ENCODE measurements at regions not wholly inside any gene's neighbourhood (a gene's known extent, or its start where the extent isn't known, plus 50 kb on each side); places are given as distances from the start of the nearest gene placed in this dataset.

GRCh38 chr1:14109276-14109635, 409.3 kb downstream of the PRDM2 start:
- CTCF ChIA-PET, result no interaction called here
- H3K79me2 ChIP-seq (ENCODE audit: control insufficient read depth, insufficient read depth, low read length), result no peaks in the 10 kb centered on the region
- POLR2A ChIA-PET, result no interaction called here
- DNase-seq (no peak), ATAC-seq (ENCODE audit: low read depth) (no peak)
- no peak overlapping the region for H3K27ac ChIP-seq (ENCODE audit: low read length in 2 of 2)
- Mint-ChIP-seq H3K4me3 (no peak overlapping the region), H3K9me3 (ENCODE audit: insufficient read depth) (peaks cover 3% of the 10 kb centered on the region), H3K27ac (no peak overlapping the region), H3K27me3 (peaks cover 40% of the 10 kb centered on the region), H3K4me1 (no peaks in the 10 kb centered on the region)
- no peak overlapping the region for H3K4me2 ChIP-seq (replicated peaks; ENCODE audit: low read depth, low read length, poor library complexity, severe bottlenecking)
- WGBS (ENCODE audit: insufficient coverage), result no CpG with 5 or more reads among the region's 1 CpG
- H3K27me3 ChIP-seq (replicated peaks in 1 of 4; ENCODE audit: control extremely low read depth in 1 of 4, control insufficient read depth in 3 of 4, insufficient read depth in 4 of 4, low read length in 3 of 4), result peaks cover 0 to 4% (median 0%) of the 10 kb centered on the region in 4 experiments
- no peaks in the 10 kb centered on the region for H3K9me3 ChIP-seq (ENCODE audit: control extremely low read depth in 1 of 3, control insufficient read depth in 2 of 3, insufficient read depth in 1 of 3, low read length in 2 of 3)
- intact Hi-C loops (cut with micrococcal nuclease), result no loop called here
- no peaks in the 10 kb centered on the region for H4K20me1 ChIP-seq (ENCODE audit: control insufficient read depth, insufficient read depth, low read length, poor library complexity, severe bottlenecking)
- H3K4me3 ChIP-seq (ENCODE audit: control extremely low read depth in 1 of 5, extremely low read depth in 1 of 5, insufficient read depth in 1 of 5, low read depth in 2 of 5, low read length in 4 of 5), result no peak overlapping the region
- no peaks in the 10 kb centered on the region for H3K4me1 ChIP-seq (ENCODE audit: control insufficient read depth in 2 of 2, insufficient read depth in 2 of 2, low read length in 2 of 2)
- H2AFZ ChIP-seq (ENCODE audit: insufficient read depth, low read depth, low read length, poor library complexity, severe bottlenecking), result no peak overlapping the region
- TF ChIP-seq, protein P1, sequence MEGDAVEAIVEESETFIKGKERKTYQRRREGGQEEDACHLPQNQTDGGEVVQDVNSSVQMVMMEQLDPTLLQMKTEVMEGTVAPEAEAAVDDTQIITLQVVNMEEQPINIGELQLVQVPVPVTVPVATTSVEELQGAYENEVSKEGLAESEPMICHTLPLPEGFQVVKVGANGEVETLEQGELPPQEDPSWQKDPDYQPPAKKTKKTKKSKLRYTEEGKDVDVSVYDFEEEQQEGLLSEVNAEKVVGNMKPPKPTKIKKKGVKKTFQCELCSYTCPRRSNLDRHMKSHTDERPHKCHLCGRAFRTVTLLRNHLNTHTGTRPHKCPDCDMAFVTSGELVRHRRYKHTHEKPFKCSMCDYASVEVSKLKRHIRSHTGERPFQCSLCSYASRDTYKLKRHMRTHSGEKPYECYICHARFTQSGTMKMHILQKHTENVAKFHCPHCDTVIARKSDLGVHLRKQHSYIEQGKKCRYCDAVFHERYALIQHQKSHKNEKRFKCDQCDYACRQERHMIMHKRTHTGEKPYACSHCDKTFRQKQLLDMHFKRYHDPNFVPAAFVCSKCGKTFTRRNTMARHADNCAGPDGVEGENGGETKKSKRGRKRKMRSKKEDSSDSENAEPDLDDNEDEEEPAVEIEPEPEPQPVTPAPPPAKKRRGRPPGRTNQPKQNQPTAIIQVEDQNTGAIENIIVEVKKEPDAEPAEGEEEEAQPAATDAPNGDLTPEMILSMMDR (IDR thresholded peaks at IDR 0.05), result no peak
- no peak for TF ChIP-seq EZH2 (IDR thresholded peaks at IDR 0.05; ENCODE audit: borderline replicate concordance, insufficient read depth, low read depth, low read length, poor library complexity, severe bottlenecking)
- no peaks in the 10 kb centered on the region for H3K36me3 ChIP-seq (replicated peaks in 1 of 2; ENCODE audit: control extremely low read depth in 1 of 2, control insufficient read depth in 1 of 2, extremely low read depth in 1 of 2, insufficient read depth in 2 of 2, low read length in 1 of 2)
- H3K9ac ChIP-seq (ENCODE audit: low read length), result no peak overlapping the region

DNA sequence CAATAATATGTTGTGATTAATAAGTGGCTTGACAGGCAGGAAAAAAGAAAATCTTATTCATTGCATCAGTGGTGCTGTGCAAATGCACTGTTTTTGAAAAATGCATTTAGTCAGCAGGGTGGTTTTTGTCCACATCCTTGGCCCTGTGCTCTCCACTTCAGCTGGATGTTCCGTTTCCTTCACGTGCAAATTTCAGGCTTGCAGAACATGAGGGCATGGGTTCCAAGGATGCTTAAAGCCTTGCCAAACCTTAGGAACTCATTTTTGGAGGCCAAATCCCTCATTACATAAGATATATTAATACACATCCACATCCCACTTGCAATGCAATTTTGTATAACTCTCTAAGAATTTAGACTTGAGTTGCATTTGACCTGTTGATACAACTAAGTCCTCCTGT, 410.1 kb downstream of the PRDM2 start:
- intact Hi-C loops (cut with micrococcal nuclease), result no loop called here
- H4K20me1 ChIP-seq (ENCODE audit: control insufficient read depth, insufficient read depth, low read length, poor library complexity, severe bottlenecking), result no peaks in the 10 kb centered on the region
- no peak overlapping the region for H2AFZ ChIP-seq (ENCODE audit: insufficient read depth, low read depth, low read length, poor library complexity, severe bottlenecking)
- Mint-ChIP-seq H3K4me1 (no peaks in the 10 kb centered on the region), H3K27me3 (peaks cover 39% of the 10 kb centered on the region), H3K4me3 (no peak overlapping the region), H3K27ac (no peak overlapping the region), H3K9me3 (ENCODE audit: insufficient read depth) (peaks cover 1% of the 10 kb centered on the region)
- H3K4me2 ChIP-seq (replicated peaks; ENCODE audit: low read depth, low read length, poor library complexity, severe bottlenecking), result no peak overlapping the region
- no peaks in the 10 kb centered on the region for H3K9me3 ChIP-seq (ENCODE audit: control extremely low read depth in 1 of 3, control insufficient read depth in 2 of 3, insufficient read depth in 1 of 3, low read length in 2 of 3)
- peaks cover 0 to 4% (median 0%) of the 10 kb centered on the region in 4 experiments for H3K27me3 ChIP-seq (replicated peaks in 1 of 4; ENCODE audit: control extremely low read depth in 1 of 4, control insufficient read depth in 3 of 4, insufficient read depth in 4 of 4, low read length in 3 of 4)
- no peaks in the 10 kb centered on the region for H3K4me1 ChIP-seq (ENCODE audit: control insufficient read depth in 2 of 2, insufficient read depth in 2 of 2, low read length in 2 of 2)
- no peak overlapping the region for H3K27ac ChIP-seq (ENCODE audit: low read length in 2 of 2)
- no peaks in the 10 kb centered on the region for H3K79me2 ChIP-seq (ENCODE audit: control insufficient read depth, insufficient read depth, low read length)
- TF ChIP-seq EZH2 (IDR thresholded peaks at IDR 0.05; ENCODE audit: borderline replicate concordance, insufficient read depth, low read depth, low read length, poor library complexity, severe bottlenecking), result no peak
- TF ChIP-seq, protein P1 (IDR thresholded peaks at IDR 0.05), result no peak
- no peak for DNase-seq
- H3K36me3 ChIP-seq (replicated peaks in 1 of 2; ENCODE audit: control extremely low read depth in 1 of 2, control insufficient read depth in 1 of 2, extremely low read depth in 1 of 2, insufficient read depth in 2 of 2, low read length in 1 of 2), result no peaks in the 10 kb centered on the region
- WGBS (ENCODE audit: insufficient coverage), result 80% methylated on average over 2 of the region's 2 CpGs
- ATAC-seq (ENCODE audit: low read depth), result no peak
- ChIA-PET POLR2A (no interaction called here), CTCF (no interaction called here)
- no peak overlapping the region for H3K4me3 ChIP-seq (ENCODE audit: control extremely low read depth in 1 of 5, extremely low read depth in 1 of 5, insufficient read depth in 1 of 5, low read depth in 2 of 5, low read length in 4 of 5)
- no peak overlapping the region for H3K9ac ChIP-seq (ENCODE audit: low read length)

Data from B cell (primary cell).